Upper lobe of left lung (tissue), 6 donors: ENCODE measurements at regions not wholly inside any gene's neighbourhood (a gene's known extent, or its start where the extent isn't known, plus 50 kb on each side); places are given as distances from the start of the nearest gene placed in this dataset.
"Not testable (repeated sequence)": the region's sequence is repeated elsewhere in the genome, so short reads cannot be mapped to it uniquely, and the experiment has no call there.

Source experiments
- ATAC-seq, 2 donors: fragments of 200-7000 bp; cut with Tn5 transposase; one replicate each; pipeline ENCODE4 v1.9.1; 2022; ENCODE audit warnings: mild to moderate bottlenecking in 2 of 2, moderate library complexity in 2 of 2; ENCODE audit not compliant: low FRiP score in 2 of 2
- DNase-seq, 2 donors: peaks; one replicate each; pipeline ENCODE4 v3.0.0-alpha.2; 2019 to 2020
- H3K27ac ChIP-seq, 4 donors: fragments of 200-600 bp; sonication (generic); one replicate each; pipeline ENCODE4 v1.5.1; 2016 to 2019
- H3K27me3 ChIP-seq, 4 donors: fragments of 200-600 bp; sonication (generic); one replicate each; pipeline ENCODE4 v1.5.1; 2017 to 2019
- H3K36me3 ChIP-seq, 4 donors: fragments of 200-600 bp; sonication (generic); one replicate each; pipeline ENCODE4 v1.5.1; 2016 to 2019
- H3K4me1 ChIP-seq, 4 donors: fragments of 200-600 bp; sonication (generic); one replicate each; pipeline ENCODE4 v1.5.1; 2018 to 2019
- H3K4me3 ChIP-seq, 4 donors: fragments of 200-600 bp; sonication (generic); one replicate each; pipeline ENCODE4 v1.5.1; 2017 to 2019; ENCODE audit warnings: mild to moderate bottlenecking in 2 of 4, moderate library complexity in 1 of 4
- H3K9me3 ChIP-seq, 4 donors: fragments of 200-600 bp; sonication (generic); one replicate each; pipeline ENCODE4 v1.5.1; 2018 to 2019
- EP300 ChIP-seq, 4 donors: sonication (generic); formaldehyde crosslinking; IDR thresholded peaks; one replicate each; pipeline ENCODE4 v1.5.1; 2017; ENCODE audit warnings: antibody characterized with exemption in 4 of 4, control low read depth in 2 of 4
- POLR2A ChIP-seq, 4 donors: fragments of 450-650 bp; IDR thresholded peaks; one replicate each; pipeline ENCODE4 v1.5.1; 2016 to 2017; ENCODE audit warnings: antibody characterized with exemption in 4 of 4, mild to moderate bottlenecking in 2 of 4
- POLR2AphosphoS5 ChIP-seq, 2 donors: sonication (generic); formaldehyde crosslinking; IDR thresholded peaks; one replicate each; pipeline ENCODE4 v1.5.1; 2017; ENCODE audit warnings: antibody characterized with exemption in 2 of 2
- WGBS, 2 donors: methylation state at CpG; one replicate each; pipeline ENCODE4 v1.1.5; 2017 to 2018; 5-methylcytosine and 5-hydroxymethylcytosine counted together
- TF ChIP-seq, protein P1 (sequence below), 6 experiments: fragments of 450-650 bp in 4 of 6; fragments of 200-600 bp in 2 of 6; sonication (generic) in 2 of 6; IDR thresholded peaks; one replicate each; pipeline ENCODE4 v1.5.1; 2016 to 2019; ENCODE audit warnings: antibody characterized with exemption in 6 of 6
- donor health status: DM: no; HTN: no; CAD: no; lungs with moderate emphysema.
- donor health status: DM: no; HTN: yes; CAD: no; lungs with severe emphysema.

DNA sequence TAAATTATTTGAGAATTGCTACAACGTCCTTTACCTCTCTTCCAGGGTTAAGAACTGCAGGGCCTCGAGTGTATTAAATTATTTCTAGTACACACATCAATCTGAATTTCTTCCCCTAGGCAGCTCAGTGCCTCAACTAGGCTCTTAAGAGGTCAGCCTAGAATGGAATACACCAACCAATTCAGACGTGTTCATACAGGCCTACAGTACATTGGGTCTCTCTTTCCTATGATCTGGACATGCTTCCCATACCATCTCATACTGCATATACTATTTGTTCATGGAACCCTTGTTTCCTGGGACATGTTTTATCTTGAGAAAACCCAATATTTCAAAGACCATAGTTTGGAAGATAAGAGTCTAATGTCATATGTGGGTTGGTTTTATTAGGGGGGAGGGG lies 434.1 kb upstream of the WWC1 start:
- Histone ChIP-seq H3K4me3 (no peak overlapping the region), H3K36me3 (no peaks in the 10 kb centered on the region), H3K27me3 (no peaks in the 10 kb centered on the region), H3K9me3 (no peaks in the 10 kb centered on the region), H3K27ac (no peak overlapping the region), H3K4me1 (no peaks in the 10 kb centered on the region)
- WGBS, 2 donors, result 69 to 77% methylated on average over 3 of the region's 3 CpGs
- ATAC-seq (no peak), DNase-seq (no peak)
- TF ChIP-seq, protein P1, sequence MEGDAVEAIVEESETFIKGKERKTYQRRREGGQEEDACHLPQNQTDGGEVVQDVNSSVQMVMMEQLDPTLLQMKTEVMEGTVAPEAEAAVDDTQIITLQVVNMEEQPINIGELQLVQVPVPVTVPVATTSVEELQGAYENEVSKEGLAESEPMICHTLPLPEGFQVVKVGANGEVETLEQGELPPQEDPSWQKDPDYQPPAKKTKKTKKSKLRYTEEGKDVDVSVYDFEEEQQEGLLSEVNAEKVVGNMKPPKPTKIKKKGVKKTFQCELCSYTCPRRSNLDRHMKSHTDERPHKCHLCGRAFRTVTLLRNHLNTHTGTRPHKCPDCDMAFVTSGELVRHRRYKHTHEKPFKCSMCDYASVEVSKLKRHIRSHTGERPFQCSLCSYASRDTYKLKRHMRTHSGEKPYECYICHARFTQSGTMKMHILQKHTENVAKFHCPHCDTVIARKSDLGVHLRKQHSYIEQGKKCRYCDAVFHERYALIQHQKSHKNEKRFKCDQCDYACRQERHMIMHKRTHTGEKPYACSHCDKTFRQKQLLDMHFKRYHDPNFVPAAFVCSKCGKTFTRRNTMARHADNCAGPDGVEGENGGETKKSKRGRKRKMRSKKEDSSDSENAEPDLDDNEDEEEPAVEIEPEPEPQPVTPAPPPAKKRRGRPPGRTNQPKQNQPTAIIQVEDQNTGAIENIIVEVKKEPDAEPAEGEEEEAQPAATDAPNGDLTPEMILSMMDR (IDR thresholded peaks at IDR 0.05), result no peak
- no peak for TF ChIP-seq POLR2AphosphoS5 (IDR thresholded peaks at IDR 0.05)
- no peak for TF ChIP-seq POLR2A (IDR thresholded peaks at IDR 0.05)
- no peak for TF ChIP-seq EP300 (IDR thresholded peaks at IDR 0.05)

DNA sequence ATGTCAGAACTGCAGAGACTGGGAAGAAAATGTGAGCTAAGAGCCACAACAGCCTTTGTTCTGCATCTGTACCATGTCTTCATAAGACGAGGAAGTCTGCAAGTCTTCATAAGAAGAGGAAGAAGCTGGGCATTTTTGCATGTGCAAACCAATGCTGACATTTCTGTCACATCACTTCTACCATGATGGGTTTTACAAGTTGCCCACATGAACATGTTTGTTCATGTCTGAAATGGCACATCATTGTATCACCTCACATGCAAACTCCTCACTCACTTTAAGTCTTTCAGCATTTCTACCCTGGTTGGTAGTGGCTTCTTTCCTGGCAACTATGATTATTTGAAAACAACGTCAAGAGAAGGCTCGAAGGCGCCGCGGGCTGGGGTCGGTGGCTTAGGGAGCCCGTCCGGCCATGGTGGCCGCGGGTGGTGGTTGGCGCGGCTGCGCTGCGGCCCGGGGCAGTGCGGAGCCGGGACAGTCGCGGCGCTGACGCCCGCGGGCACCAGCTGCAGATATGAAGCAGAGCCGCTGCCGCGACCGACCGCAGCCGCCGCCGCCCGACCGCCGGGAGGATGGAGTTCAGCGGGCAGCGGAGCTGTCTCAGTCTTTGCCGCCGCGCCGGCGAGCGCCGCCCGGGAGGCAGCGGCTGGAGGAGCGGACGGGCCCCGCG lies 433.1 kb upstream of the WWC1 start:
- H3K36me3 ChIP-seq, H3K27ac ChIP-seq, H3K27me3 ChIP-seq, H3K4me3 ChIP-seq, ATAC-seq, H3K4me1 ChIP-seq, H3K9me3 ChIP-seq: not testable (repeated sequence)
- WGBS, 2 donors, result 74 to 92% methylated on average over 14 to 24 of the region's 50 CpGs
- peak in 1 of 2 donors; percentile 62 for DNase-seq

DNA sequence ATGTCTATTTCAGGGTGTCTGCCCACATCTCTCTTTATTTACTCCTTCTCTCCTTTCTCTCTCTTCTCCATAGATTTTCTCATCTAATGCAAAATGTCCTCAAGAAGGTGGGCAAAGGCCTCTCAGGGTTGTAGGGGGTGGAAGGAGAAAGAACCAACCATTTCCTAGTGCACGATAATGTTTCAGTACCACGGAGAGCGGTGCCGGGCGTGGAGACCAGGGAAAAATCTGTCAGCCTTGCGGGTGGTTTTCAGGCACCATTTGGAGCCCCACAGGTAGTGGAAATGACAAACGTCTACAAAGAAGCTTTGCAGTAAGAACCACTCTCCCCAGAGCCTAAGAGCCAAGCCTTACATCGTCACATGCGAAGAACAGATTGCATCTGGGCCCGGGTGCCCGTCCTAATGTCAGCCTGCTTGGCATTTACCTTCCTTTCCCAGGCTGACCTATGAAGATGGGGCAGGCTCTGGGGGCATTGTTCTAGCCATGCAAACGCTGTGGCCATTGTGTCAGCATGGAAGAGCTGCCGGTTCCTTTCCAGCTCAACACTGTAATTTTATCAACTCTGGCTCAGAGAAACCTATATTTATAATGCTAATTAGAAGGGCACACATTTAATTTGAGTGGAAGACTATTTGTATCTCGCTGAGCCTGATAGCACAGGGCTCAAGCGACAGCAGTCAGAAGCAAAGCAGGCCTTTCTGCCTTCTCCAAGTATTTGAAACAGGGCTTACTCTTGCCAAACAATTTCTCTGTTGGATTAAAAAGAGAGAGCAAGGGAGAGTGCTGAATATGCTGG lies 430.1 kb upstream of the WWC1 start:
- Histone ChIP-seq H3K9me3 (no peaks in the 10 kb centered on the region), H3K36me3 (no peaks in the 10 kb centered on the region), H3K4me1 (no peaks in the 10 kb centered on the region), H3K27ac (no peak overlapping the region), H3K27me3 (no peaks in the 10 kb centered on the region), H3K4me3 (no peak overlapping the region)
- DNase-seq (no peak), ATAC-seq (no peak)
- WGBS, 2 donors, result 57% methylated on average over 15 of the region's 15 CpGs
- TF ChIP-seq POLR2AphosphoS5 (IDR thresholded peaks at IDR 0.05) (no peak), EP300 (IDR thresholded peaks at IDR 0.05) (no peak), POLR2A (IDR thresholded peaks at IDR 0.05) (no peak)
- TF ChIP-seq, protein P1 (IDR thresholded peaks at IDR 0.05), result no peak

DNA sequence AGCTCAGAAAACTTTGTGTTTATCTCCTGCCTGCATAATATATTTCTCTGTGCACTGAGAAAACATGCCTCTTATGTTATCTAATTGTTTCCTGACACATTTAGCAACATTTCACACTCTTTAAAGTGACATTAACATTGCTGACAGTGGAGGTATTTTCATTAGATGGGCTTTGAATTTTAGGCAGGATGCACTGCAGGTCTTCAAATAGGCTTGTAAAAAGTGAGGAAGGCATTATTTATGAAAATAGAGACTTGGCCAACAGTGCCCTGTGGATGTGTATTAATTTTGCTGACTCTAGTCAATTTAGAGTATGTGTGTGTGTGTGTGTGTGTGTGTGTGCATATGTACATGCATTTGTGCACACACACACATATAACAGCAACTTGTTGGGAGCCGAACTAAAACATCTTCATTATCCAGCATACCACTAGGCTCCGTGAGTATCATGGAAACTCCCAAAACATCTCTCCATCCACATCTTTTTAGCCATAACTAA lies 429.5 kb upstream of the WWC1 start:
- no peaks in the 10 kb centered on the region for H3K27me3 ChIP-seq
- no peaks in the 10 kb centered on the region for H3K9me3 ChIP-seq
- H3K36me3 ChIP-seq, result no peaks in the 10 kb centered on the region
- no peak overlapping the region for H3K27ac ChIP-seq
- H3K4me3 ChIP-seq, result no peak overlapping the region
- no peak for TF ChIP-seq EP300 (IDR thresholded peaks at IDR 0.05)
- H3K4me1 ChIP-seq, result no peaks in the 10 kb centered on the region
- DNase-seq, result no peak
- 87 to 93% methylated on average over 2 of the region's 2 CpGs for WGBS, 2 donors
- ATAC-seq, result no peak

DNA sequence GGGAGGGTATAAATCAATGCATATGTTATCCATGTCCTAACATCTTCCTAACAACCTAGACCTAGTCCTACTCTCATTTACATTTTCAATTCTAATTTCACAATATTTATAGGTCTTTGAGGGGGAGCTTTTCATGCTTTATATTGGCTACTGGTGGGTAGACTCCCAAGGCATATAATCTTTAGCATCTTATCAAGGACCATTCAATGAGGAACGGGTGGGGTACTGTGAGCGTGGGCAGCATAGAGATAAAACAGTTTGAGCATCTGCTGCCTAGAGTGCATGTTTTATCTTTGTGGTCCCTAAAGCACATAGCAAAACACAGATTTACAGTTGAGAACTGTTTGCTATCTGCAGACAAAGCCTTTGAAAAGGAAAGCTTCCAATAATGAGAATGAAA lies 427.6 kb upstream of the WWC1 start:
- H3K4me1 ChIP-seq, result no peaks in the 10 kb centered on the region
- no peak overlapping the region for H3K27ac ChIP-seq
- no peaks in the 10 kb centered on the region for H3K9me3 ChIP-seq
- no peak for ATAC-seq
- WGBS, 2 donors, result 72% methylated on average over 2 of the region's 2 CpGs
- no peak overlapping the region for H3K4me3 ChIP-seq
- no peaks in the 10 kb centered on the region for H3K36me3 ChIP-seq
- TF ChIP-seq EP300 (IDR thresholded peaks at IDR 0.05) (no peak), POLR2AphosphoS5 (IDR thresholded peaks at IDR 0.05) (no peak), POLR2A (IDR thresholded peaks at IDR 0.05) (no peak)
- TF ChIP-seq, protein P1 (IDR thresholded peaks at IDR 0.05), result no peak
- DNase-seq, result no peak
- no peaks in the 10 kb centered on the region for H3K27me3 ChIP-seq
